ENCODE measurements at regions not wholly inside any gene's neighbourhood (a gene's known extent, or its start where the extent isn't known, plus 50 kb on each side); places are given as distances from the start of the nearest gene placed in this dataset.

GRCh38 chr7:24029068-24029467 is 254.9 kb upstream of the NPY start:
- DNase-seq (ENCODE audit: low read depth), result no peak
- in situ Hi-C loops (cut with HindIII; ENCODE audit: low pct_unique_long_range_greater_than_20kb, low sequenced_read_pairs), result no loop called here

GRCh38 chr7:24034251-24034650 is 249.7 kb upstream of the NPY start:
- no peak for DNase-seq (ENCODE audit: low read depth)
- in situ Hi-C loops (cut with HindIII; ENCODE audit: low pct_unique_long_range_greater_than_20kb, low sequenced_read_pairs), result no loop called here

DNA sequence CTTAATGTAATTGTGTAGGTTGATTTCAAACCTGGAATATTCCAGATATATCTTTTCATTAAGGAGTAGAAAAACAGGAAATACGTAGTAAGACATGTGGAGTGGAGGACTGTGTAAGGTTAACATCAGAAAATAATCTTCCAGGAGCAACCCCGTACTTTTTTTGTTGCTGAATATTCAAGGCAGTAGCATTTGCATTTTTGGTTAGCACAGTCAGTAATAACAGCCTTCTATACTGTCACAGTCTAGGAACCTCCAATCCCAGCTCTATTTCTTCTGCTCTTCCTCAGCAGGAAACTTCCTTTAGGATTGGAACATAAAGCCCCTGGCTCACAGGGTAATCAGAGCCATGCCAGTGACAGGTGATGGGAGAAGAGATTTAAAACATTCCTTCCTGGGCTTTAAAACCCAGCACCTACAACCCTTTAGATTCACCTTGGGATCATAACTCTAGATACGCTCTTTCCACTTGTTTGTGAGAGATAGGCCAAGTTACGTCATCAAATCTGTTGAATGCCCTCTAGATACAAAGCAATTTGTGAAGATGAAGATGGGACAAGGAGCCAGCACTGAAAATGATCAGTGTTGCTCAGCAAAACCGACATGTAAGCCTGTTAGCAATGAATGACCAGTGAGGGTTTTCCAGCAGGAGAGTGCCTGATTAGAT is 248.5 kb upstream of the NPY start:
- in situ Hi-C loops (cut with HindIII; ENCODE audit: low pct_unique_long_range_greater_than_20kb, low sequenced_read_pairs), result no loop called here
- DNase-seq (ENCODE audit: low read depth), result no peak

DNA sequence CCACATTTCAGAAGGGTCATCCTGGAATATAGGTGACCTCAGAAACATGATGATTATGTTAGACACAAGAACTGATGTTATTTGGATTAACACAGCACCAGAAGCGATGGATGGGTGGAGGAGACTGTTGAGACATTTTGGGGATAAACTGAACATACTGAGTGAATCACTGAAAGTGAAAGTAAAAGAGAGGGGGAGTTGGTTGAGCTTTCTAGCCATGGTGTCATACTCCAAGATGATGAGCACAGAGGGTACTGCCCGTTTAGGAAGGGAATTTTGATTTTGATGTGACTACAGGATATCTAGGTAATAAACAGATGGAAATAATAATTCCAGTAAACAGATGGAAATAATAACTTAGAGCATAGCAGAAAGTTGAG is 248.0 kb upstream of the NPY start:
- in situ Hi-C loops (cut with HindIII; ENCODE audit: low pct_unique_long_range_greater_than_20kb, low sequenced_read_pairs), result no loop called here
- no peak for DNase-seq (ENCODE audit: low read depth)

- DNase-seq (ENCODE audit: low read depth), result no peak
- in situ Hi-C loops (cut with HindIII; ENCODE audit: low pct_unique_long_range_greater_than_20kb, low sequenced_read_pairs), result no loop called here
Observed at GRCh38 chr7:24038993-24039392, 245.0 kb upstream of the NPY start.

GRCh38 chr7:24039991-24040624 is 243.9 kb upstream of the NPY start:
- in situ Hi-C loops (cut with HindIII; ENCODE audit: low pct_unique_long_range_greater_than_20kb, low sequenced_read_pairs), result no loop called here
- no peak for DNase-seq (ENCODE audit: low read depth)

- in situ Hi-C loops (cut with HindIII; ENCODE audit: low pct_unique_long_range_greater_than_20kb, low sequenced_read_pairs), result no loop called here
- DNase-seq (ENCODE audit: low read depth), result no peak
Observed at GRCh38 chr7:24042028-24042427, 242.0 kb upstream of the NPY start.

DNA sequence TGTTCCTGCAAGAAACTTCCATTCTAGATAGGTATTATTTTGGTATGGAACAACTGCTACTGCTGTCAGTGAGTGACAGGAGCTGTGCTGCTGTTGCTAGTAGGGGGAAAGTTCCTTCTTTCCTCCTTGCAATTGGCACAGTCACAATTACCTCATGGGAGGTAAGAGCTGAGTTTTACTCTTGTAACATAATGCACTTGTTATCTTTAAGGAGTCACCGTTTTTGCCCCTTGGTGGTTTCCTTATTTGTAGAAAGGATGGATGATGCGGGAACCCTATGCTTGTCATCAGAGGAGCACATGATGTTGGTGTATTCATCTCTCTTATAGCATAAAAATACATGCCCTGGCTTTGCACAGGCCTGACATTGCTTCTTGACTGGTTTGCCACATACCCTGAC is 234.7 kb upstream of the NPY start:
- DNase-seq (ENCODE audit: low read depth), result no peak
- in situ Hi-C loops (cut with HindIII; ENCODE audit: low pct_unique_long_range_greater_than_20kb, low sequenced_read_pairs), result no loop called here

DNA sequence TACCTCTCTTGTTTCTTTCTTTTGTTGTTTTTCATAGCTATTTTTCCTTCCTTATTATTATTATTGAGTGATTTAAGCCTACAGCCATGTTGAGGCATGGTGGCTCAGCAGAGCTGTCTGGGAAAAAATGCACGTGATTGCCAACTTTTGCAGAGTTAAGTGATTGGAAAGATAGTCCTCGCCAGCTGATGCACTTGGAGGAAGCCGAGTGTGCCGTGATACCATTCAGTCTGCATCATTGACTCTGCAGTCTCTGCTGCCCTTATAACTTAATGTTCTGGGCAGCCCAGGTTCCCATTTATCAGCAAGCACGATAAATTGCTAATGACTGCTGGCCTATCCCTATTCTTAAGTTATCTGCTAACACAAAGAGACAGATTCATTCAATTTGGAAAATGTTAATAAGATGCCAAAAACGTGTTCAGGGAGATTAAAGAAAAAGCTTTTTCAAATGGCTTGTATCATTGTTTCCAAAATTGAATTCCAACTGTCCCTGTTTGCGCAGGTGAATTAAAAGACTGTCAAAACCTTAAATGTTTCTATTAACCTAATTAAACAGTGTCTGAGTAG is 232.9 kb upstream of the NPY start:
- no peak for DNase-seq (ENCODE audit: low read depth)
- in situ Hi-C loops (cut with HindIII; ENCODE audit: low pct_unique_long_range_greater_than_20kb, low sequenced_read_pairs), result no loop called here

DNA sequence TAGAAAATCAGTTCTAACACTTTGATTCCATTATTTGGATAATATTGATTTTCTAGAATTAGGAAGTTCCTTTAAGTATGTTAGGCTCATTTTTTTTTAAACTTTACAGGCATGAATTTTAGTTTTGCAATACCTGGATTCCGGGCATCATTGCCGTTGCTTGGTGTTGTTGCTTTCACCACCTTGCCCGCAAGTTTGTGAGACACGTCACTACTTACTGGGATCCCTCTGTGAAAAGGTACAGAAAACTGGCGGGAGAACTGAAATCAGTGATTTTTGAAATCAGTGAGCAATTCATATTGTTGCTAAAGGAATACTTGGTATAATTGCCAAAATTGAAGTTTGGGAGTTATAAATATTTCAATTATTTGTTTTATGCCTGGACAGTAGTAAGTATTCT is 232.3 kb upstream of the NPY start:
- in situ Hi-C loops (cut with HindIII; ENCODE audit: low pct_unique_long_range_greater_than_20kb, low sequenced_read_pairs), result no loop called here
- no peak for DNase-seq (ENCODE audit: low read depth)

DNA sequence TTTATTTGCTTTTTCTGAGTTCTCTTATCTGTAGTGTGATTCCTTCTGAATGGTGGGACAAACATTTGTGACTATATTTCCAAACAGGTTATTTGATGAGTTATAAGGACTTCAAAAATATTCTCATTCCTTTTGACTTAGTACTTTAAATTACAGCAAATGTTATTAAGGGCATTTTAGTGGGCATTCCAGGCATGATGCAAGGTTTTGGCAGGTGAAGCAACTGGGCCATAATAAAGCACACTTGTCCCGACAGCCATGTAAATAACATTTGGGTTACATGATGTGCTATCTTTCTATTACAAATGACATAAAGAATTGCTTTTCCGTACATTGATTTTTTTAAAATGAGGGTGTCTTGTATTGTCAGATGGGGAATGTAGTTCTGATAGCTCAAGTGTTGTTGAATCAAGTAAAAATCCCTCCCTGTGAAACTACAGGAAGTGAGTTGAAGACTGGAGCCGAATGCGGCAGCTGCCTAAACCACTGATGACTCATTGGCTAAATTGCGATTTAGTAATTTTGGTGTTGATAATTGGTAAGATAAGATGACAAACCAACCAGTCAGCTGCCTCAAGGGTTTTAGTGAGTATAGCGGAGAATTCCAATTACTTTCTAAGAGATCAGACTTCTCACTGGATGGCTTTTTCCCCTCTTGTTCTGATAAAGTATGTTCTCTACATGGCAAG is 231.3 kb upstream of the NPY start:
- no peak for DNase-seq (ENCODE audit: low read depth)
- in situ Hi-C loops (cut with HindIII; ENCODE audit: low pct_unique_long_range_greater_than_20kb, low sequenced_read_pairs), result no loop called here

DNA sequence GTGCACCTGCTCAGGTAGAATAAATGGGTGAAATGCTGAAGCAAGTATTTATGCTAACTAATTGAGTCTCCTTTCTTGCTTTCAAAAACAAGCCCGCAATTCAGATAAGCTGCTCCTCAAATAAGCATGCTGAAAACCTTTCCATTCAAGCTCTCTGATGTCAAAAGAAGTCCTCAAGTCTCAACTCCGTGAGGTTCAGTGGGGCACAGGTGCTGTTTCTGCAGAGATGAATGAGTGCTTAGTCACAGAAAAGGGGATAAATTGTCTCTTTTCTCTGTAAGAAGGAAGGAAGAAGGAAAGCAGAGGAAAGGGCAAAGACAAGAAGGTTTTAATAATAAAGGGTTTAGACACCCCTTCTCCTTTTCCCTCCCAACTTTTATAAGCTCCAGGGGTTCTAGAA is 229.8 kb upstream of the NPY start:
- in situ Hi-C loops (cut with HindIII; ENCODE audit: low pct_unique_long_range_greater_than_20kb, low sequenced_read_pairs), result no loop called here
- DNase-seq (ENCODE audit: low read depth), result no peak

- in situ Hi-C loops (cut with HindIII; ENCODE audit: low pct_unique_long_range_greater_than_20kb, low sequenced_read_pairs), result no loop called here
- no peak for DNase-seq (ENCODE audit: low read depth)
Observed at GRCh38 chr7:24057243-24057642, 226.7 kb upstream of the NPY start.

DNA sequence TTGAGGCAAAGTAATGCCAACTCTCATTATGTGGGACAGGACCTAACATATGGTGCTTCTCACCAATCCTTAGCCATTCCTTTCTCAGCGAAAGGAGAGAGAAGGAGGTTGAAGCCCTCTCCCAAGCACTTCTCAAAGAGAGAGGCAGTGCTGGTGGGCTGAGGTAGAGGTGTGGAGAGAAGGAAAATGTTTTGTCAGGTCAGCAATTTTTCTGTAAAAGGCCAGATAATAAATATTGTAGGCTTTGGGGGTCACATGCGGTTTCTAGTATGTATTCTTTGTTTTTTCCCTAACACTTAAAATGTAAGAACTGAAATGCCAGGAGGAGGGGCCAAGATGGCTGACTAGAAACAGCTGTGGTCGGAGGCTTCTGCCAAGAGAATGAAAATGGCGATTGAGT is 225.0 kb upstream of the NPY start:
- DNase-seq (ENCODE audit: low read depth), result no peak
- in situ Hi-C loops (cut with HindIII; ENCODE audit: low pct_unique_long_range_greater_than_20kb, low sequenced_read_pairs), result no loop called here

DNA sequence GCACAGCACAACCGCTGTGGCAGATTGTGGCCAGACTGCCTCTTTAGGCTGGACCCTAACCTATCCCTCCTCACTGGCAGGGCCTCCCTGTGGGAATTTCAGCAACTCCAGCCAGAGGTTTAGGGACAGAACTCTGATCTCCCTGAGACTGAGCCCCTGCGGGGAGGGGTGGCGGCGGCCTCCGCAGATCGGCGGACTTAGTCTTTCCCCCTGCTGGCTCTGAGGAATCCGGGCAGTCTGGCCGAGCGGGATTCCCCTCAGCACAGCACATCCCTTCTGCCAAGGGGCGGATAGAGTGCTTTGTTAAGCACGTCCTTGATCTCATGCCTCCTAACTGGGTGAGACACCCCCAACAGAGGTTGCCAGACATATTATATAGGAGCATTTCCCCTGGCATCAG is 224.2 kb upstream of the NPY start:
- DNase-seq (ENCODE audit: low read depth), result no peak
- in situ Hi-C loops (cut with HindIII; ENCODE audit: low pct_unique_long_range_greater_than_20kb, low sequenced_read_pairs), result no loop called here

DNA sequence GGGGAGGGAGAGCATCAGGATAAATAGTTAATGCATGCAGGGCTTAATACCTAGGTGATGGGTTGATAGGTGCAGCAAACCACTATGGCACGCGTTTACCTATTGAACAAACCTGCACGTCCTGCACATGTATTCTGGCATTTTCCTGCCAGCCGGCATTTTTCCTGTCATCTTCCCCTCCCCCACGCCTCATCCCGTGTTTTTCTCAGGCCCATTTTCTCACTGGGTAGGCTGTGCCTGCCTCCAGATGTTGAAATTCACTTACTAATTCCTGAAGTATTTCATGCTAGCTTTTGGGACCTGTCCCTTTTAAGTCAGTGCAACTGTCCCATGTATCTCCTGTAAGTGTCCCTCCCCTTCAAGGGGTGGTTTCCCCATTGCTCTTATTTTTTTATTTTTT is 220.3 kb upstream of the NPY start:
- in situ Hi-C loops (cut with HindIII; ENCODE audit: low pct_unique_long_range_greater_than_20kb, low sequenced_read_pairs), result no loop called here
- DNase-seq (ENCODE audit: low read depth), result no peak

DNA sequence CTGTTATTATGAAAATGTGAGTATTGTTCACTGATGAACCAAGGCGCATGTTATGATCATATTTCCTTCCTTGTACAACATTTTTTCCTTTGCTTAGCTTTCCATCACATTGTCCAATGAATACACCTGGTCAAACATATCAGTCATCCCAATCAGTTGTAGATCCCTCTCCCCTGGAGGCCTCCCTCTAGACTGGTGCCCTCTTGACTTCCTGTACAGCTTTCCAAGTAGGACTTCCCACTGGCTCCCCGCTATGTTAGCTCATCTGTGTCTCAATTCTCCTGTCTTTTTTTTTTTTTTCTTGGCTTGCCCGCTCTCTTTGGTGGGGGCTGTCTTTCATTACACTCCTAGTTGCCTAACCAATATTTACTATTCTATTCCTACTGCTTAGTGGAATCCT is 214.2 kb upstream of the NPY start:
- in situ Hi-C loops (cut with HindIII; ENCODE audit: low pct_unique_long_range_greater_than_20kb, low sequenced_read_pairs), result no loop called here
- DNase-seq (ENCODE audit: low read depth), result no peak

GRCh38 chr7:24073651-24074420 is 210.2 kb upstream of the NPY start:
- in situ Hi-C loops (cut with HindIII; ENCODE audit: low pct_unique_long_range_greater_than_20kb, low sequenced_read_pairs), result no loop called here
- DNase-seq (ENCODE audit: low read depth), result no peak

GRCh38 chr7:24075426-24075810 is 208.6 kb upstream of the NPY start:
- DNase-seq (ENCODE audit: low read depth), result no peak
- in situ Hi-C loops (cut with HindIII; ENCODE audit: low pct_unique_long_range_greater_than_20kb, low sequenced_read_pairs), result no loop called here

All from Caki2 (cell line).